HUES48 (cell line): ENCODE measurements at regions not wholly inside any gene's neighbourhood (a gene's known extent, or its start where the extent isn't known, plus 50 kb on each side); places are given as distances from the start of the nearest gene placed in this dataset.

ENCODE experiments used
- H3K27ac ChIP-seq: one replicate; pipeline ENCODE4 v1.7.0; 2013; ENCODE audit warnings: low read depth, low read length, inconsistent platforms
- H3K27me3 ChIP-seq: 2 replicates; pipeline ENCODE4 v1.6.1; 2013; ENCODE audit warnings: mild to moderate bottlenecking, low read length; ENCODE audit not compliant: control insufficient read depth, insufficient read depth
- H3K36me3 ChIP-seq: 2 replicates; pipeline ENCODE4 v1.6.1; 2013; ENCODE audit warnings: low read length; ENCODE audit not compliant: control insufficient read depth, insufficient read depth
- H3K4me1 ChIP-seq: 2 replicates; pipeline ENCODE4 v1.6.1; 2013; ENCODE audit warnings: mild to moderate bottlenecking, low read length; ENCODE audit not compliant: control insufficient read depth, insufficient read depth
- H3K4me3 ChIP-seq: 2 replicates; pipeline ENCODE4 v1.5.1; 2013; ENCODE audit warnings: mild to moderate bottlenecking, low read depth, low read length
- H3K9ac ChIP-seq: 2 replicates; pipeline ENCODE4 v1.6.1; 2013; ENCODE audit warnings: mild to moderate bottlenecking, low read depth, low read length, moderate library complexity
- H3K9me3 ChIP-seq: 2 replicates; pipeline ENCODE4 v1.6.1; 2013; ENCODE audit warnings: low read length; ENCODE audit not compliant: control insufficient read depth, insufficient read depth

- Histone ChIP-seq H3K9me3 (no peaks in the 10 kb centered on the region), H3K4me1 (no peaks in the 10 kb centered on the region), H3K9ac (no peak overlapping the region), H3K4me3 (no peak overlapping the region), H3K36me3 (no peaks in the 10 kb centered on the region), H3K27ac (no peak overlapping the region), H3K27me3 (no peaks in the 10 kb centered on the region)
These were observed 286.2 kb upstream of the DUSP10 start for GRCh38 chr1:222028116-222028515.

- Histone ChIP-seq H3K9me3 (no peaks in the 10 kb centered on the region), H3K4me3 (no peak overlapping the region), H3K36me3 (no peaks in the 10 kb centered on the region), H3K4me1 (no peaks in the 10 kb centered on the region), H3K27me3 (no peaks in the 10 kb centered on the region), H3K27ac (no peak overlapping the region), H3K9ac (no peak overlapping the region)
These were observed 284.4 kb upstream of the DUSP10 start for GRCh38 chr1:222026280-222026679.

DNA sequence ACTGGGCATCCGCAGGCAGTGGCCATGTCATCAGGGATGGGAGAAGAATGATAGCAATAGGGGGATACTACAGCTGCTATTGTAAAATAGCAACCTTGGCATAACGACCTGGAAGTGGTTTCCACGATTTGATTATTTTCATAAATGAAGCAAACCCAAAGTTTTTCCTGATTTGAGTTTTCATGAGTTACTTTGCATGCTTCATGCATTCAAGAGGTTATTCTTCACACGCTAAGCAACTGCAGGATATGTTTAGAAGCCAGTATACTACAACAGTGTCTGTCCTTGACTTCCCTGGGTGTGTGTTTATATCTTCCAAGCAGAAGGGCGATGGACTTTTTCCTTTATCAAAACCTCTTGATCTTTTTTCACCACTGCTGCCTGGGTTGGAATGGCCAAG, 281.1 kb upstream of the DUSP10 start:
- Histone ChIP-seq H3K27me3 (no peaks in the 10 kb centered on the region), H3K27ac (no peak overlapping the region), H3K9ac (no peak overlapping the region), H3K4me3 (no peak overlapping the region), H3K36me3 (no peaks in the 10 kb centered on the region), H3K4me1 (peaks cover 4% of the 10 kb centered on the region; the same call in 1 of the 2 replicates), H3K9me3 (no peaks in the 10 kb centered on the region)

- Histone ChIP-seq H3K9ac (no peak overlapping the region), H3K27me3 (no peaks in the 10 kb centered on the region), H3K36me3 (no peaks in the 10 kb centered on the region), H3K27ac (no peak overlapping the region), H3K4me3 (no peak overlapping the region), H3K4me1 (peaks cover 5% of the 10 kb centered on the region; the same call in 1 of the 2 replicates), H3K9me3 (no peaks in the 10 kb centered on the region)
These were observed 279.2 kb upstream of the DUSP10 start for GRCh38 chr1:222021129-222021528.

GRCh38 chr1:222020553-222020952, 278.7 kb upstream of the DUSP10 start:
- Histone ChIP-seq H3K4me1 (peaks cover 5% of the 10 kb centered on the region; the same call in 1 of the 2 replicates), H3K9ac (no peak overlapping the region), H3K36me3 (no peaks in the 10 kb centered on the region), H3K27ac (no peak overlapping the region), H3K27me3 (no peaks in the 10 kb centered on the region), H3K9me3 (no peaks in the 10 kb centered on the region), H3K4me3 (no peak overlapping the region)

DNA sequence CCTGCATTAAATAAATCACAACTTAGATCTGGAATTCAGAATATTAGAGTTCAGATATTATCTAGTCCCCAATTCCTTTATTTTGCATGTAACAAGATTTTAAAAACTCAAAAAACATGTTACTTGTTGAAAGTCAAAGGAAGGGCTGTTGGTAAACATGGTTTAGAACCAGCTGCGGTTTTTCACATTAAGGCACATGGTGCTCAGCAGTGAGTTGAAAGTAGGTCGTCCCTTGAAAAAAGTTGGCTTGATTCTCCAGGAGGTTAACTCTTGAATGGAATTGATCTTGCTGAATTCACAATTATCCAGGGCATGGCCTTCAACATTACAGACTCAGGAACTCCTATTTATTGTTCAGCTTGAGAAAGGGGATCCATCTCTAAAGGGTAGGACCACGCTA, 277.1 kb upstream of the DUSP10 start:
- no peaks in the 10 kb centered on the region for H3K27me3 ChIP-seq
- no peaks in the 10 kb centered on the region for H3K9me3 ChIP-seq
- H3K27ac ChIP-seq = no peak overlapping the region
- H3K36me3 ChIP-seq = no peaks in the 10 kb centered on the region
- no peak overlapping the region for H3K9ac ChIP-seq
- H3K4me1 ChIP-seq = peaks cover 5% of the 10 kb centered on the region; the same call in 1 of the 2 replicates
- no peak overlapping the region for H3K4me3 ChIP-seq

DNA sequence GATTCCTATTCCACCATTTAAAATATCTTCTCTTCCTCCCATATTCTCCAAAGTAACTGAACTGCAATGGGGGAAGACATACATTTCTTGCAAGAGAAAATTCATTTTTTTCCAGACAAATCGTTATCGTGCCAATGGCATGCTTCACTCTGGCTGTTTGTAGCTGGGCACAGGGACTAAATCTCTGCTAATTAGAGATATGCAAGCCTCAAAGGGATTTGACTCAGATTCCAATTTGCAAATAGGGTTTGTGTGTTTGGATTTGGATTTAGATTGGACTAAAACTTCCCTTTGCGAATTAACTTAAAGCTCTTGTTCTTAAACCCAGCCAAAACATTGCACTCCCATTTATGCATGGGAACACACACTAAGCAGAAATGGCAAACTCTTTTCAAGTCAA, 276.2 kb upstream of the DUSP10 start:
- H3K4me3 ChIP-seq = no peak overlapping the region
- no peaks in the 10 kb centered on the region for H3K36me3 ChIP-seq
- no peaks in the 10 kb centered on the region for H3K27me3 ChIP-seq
- peaks cover 5% of the 10 kb centered on the region; the same call in 1 of the 2 replicates for H3K4me1 ChIP-seq
- H3K27ac ChIP-seq = no peak overlapping the region
- H3K9me3 ChIP-seq = no peaks in the 10 kb centered on the region
- H3K9ac ChIP-seq = no peak overlapping the region

DNA sequence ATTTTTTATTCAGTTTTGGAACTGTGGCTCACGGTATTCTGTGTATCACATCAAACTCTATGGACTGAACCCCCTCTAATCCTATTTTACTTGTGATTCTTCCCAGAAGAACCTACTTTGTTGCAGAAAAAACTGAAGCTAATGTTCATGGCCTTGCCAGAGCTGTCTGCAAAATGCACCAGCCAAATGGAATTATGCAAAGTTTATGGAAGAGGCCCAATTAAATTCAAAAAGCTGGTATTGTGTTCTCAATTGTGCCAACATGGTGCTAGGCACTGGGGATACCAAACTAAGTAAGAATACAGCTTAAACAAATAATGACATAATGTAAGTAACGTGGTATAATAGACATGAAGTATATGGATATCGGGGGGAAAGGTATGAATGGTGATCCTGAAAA, 273.8 kb upstream of the DUSP10 start:
- no peak overlapping the region for H3K9ac ChIP-seq
- H3K27ac ChIP-seq = no peak overlapping the region
- H3K9me3 ChIP-seq = no peaks in the 10 kb centered on the region
- H3K36me3 ChIP-seq = no peaks in the 10 kb centered on the region
- H3K4me3 ChIP-seq = no peak overlapping the region
- no peaks in the 10 kb centered on the region for H3K27me3 ChIP-seq
- peaks cover 5% of the 10 kb centered on the region; the same call in 1 of the 2 replicates for H3K4me1 ChIP-seq

DNA sequence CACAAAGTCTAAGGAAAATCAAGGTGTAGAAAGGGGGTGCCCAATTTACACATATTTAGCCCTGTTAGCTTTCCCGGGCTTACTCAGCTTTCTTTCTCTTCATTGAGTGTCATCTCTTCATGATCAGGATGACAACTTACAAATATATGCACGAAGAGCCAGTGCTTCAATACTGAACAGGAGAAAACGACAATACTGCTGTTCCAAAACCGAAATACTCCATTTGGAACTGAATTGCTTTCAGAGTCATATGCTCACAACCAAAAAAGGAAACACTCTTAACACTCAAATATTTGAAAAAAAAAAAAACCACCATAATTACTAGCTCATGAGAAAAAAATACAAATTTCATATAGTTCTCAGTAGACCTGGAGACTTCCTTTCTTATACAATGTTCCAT, 272.1 kb upstream of the DUSP10 start:
- Histone ChIP-seq H3K9me3 (peaks cover 2% of the 10 kb centered on the region; the same call in 1 of the 2 replicates), H3K36me3 (no peaks in the 10 kb centered on the region), H3K4me1 (peaks cover 9% of the 10 kb centered on the region; the same call in 1 of the 2 replicates), H3K27me3 (no peaks in the 10 kb centered on the region), H3K27ac (no peak overlapping the region), H3K4me3 (no peak overlapping the region), H3K9ac (no peak overlapping the region)

DNA sequence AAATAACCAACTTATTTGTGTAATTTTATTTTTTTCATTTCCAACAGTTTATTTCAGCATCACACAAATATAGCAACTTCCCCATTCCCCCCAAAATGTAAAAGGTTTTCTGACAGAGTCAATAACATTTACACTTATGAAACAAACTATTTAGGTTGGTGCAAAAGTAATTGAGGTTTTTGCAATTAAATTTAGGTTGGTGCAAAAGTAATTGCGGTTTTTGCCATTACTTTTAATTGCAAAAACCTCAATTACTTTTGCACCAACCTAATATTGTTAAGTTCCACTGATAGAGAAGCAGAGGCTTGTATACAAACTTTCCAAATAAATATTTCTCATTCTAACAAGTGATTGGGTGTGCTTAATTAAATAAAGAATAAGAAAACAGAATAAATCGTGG, 270.9 kb upstream of the DUSP10 start:
- peaks cover 2% of the 10 kb centered on the region; the same call in 1 of the 2 replicates for H3K9me3 ChIP-seq
- no peaks in the 10 kb centered on the region for H3K36me3 ChIP-seq
- H3K4me1 ChIP-seq = peaks cover 4% of the 10 kb centered on the region; the same call in 1 of the 2 replicates
- H3K27ac ChIP-seq = no peak overlapping the region
- H3K4me3 ChIP-seq = no peak overlapping the region
- no peak overlapping the region for H3K9ac ChIP-seq
- H3K27me3 ChIP-seq = no peaks in the 10 kb centered on the region

GRCh38 chr1:222010306-222010705, 268.4 kb upstream of the DUSP10 start:
- no peak overlapping the region for H3K4me3 ChIP-seq
- peaks cover 2% of the 10 kb centered on the region; the same call in 1 of the 2 replicates for H3K9me3 ChIP-seq
- no peaks in the 10 kb centered on the region for H3K27me3 ChIP-seq
- H3K36me3 ChIP-seq = no peaks in the 10 kb centered on the region
- H3K4me1 ChIP-seq = peaks cover 4% of the 10 kb centered on the region; the same call in 1 of the 2 replicates
- H3K9ac ChIP-seq = no peak overlapping the region
- no peak overlapping the region for H3K27ac ChIP-seq
